Mesenchymal stem cell (in vitro differentiated cells and primary cell): ENCODE measurements at regions not wholly inside any gene's neighbourhood (a gene's known extent, or its start where the extent isn't known, plus 50 kb on each side); places are given as distances from the start of the nearest gene placed in this dataset.

Source experiments
- DNase-seq: peaks from one replicate; pipeline ENCODE4 v3.0.0-alpha.2; 2013
- H2AFZ ChIP-seq: one replicate; pipeline ENCODE4 v1.6.1; 2013; ENCODE audit warnings: low read depth, mild to moderate bottlenecking, control low read depth, inconsistent platforms, low read length, moderate library complexity
- H2AK5ac ChIP-seq: 2 replicates; pipeline ENCODE4 v1.6.1; 2013; ENCODE audit warnings: low read length, moderate library complexity, mild to moderate bottlenecking, inconsistent platforms; ENCODE audit not compliant: severe bottlenecking
- H2BK120ac ChIP-seq: one replicate; pipeline ENCODE4 v1.6.1; 2013; ENCODE audit warnings: low read depth, mild to moderate bottlenecking, inconsistent platforms, low read length, moderate library complexity
- H2BK12ac ChIP-seq, 2 experiments: one replicate each; pipeline ENCODE4 v1.6.1; 2013; ENCODE audit warnings: inconsistent platforms in 2 of 2, low read length in 2 of 2, mild to moderate bottlenecking in 2 of 2, moderate library complexity in 2 of 2, control low read depth in 1 of 2
- H2BK15ac ChIP-seq: one replicate; pipeline ENCODE4 v1.6.1; 2013; ENCODE audit warnings: mild to moderate bottlenecking, low read depth, inconsistent platforms; ENCODE audit not compliant: poor library complexity, severe bottlenecking
- H2BK5ac ChIP-seq: 2 replicates; pipeline ENCODE4 v1.6.1; 2013; ENCODE audit warnings: low read depth, mild to moderate bottlenecking, low read length, control low read depth, inconsistent platforms; ENCODE audit not compliant: poor library complexity, severe bottlenecking
- H3K14ac ChIP-seq, 2 experiments: one replicate each; pipeline ENCODE4 v1.6.1; 2013; ENCODE audit warnings: inconsistent platforms in 2 of 2, low read length in 2 of 2, control low read depth in 1 of 2, mild to moderate bottlenecking in 1 of 2, moderate library complexity in 1 of 2
- H3K18ac ChIP-seq, 2 experiments: one replicate each; pipeline ENCODE4 v1.6.1; 2013; ENCODE audit warnings: inconsistent platforms in 2 of 2, low read length in 2 of 2, control low read depth in 1 of 2, low read depth in 1 of 2, mild to moderate bottlenecking in 1 of 2
- H3K23ac ChIP-seq, 2 experiments: one replicate each; pipeline ENCODE4 v1.6.1; 2013; ENCODE audit warnings: inconsistent platforms in 2 of 2, low read length in 2 of 2, mild to moderate bottlenecking in 2 of 2, moderate library complexity in 2 of 2, control low read depth in 1 of 2
- H3K27ac ChIP-seq: 2 replicates; pipeline ENCODE4 v1.5.1; 2013; ENCODE audit warnings: mild to moderate bottlenecking, moderate library complexity, low read length, control low read depth, inconsistent platforms; ENCODE audit not compliant: poor library complexity, severe bottlenecking
- H3K27me3 ChIP-seq, 2 experiments: 2 replicates each; pipeline versions ENCODE4 v1.6.1 to v1.7.0; 2013; ENCODE audit warnings: low read length in 2 of 2, mild to moderate bottlenecking in 2 of 2, moderate library complexity in 2 of 2, control low read depth in 1 of 2, inconsistent platforms in 1 of 2; ENCODE audit not compliant: control insufficient read depth in 1 of 2, insufficient read depth in 1 of 2
- H3K36me3 ChIP-seq, 2 experiments: 2 replicates each; pipeline versions ENCODE4 v1.6.1 to v1.7.0; 2013; ENCODE audit warnings: low read length in 2 of 2, control low read depth in 1 of 2, inconsistent platforms in 1 of 2, low read depth in 1 of 2, mild to moderate bottlenecking in 1 of 2; ENCODE audit not compliant: insufficient read depth in 2 of 2, control insufficient read depth in 1 of 2
- H3K4ac ChIP-seq, 2 experiments: one replicate each; pipeline ENCODE4 v1.6.1; 2013; ENCODE audit warnings: inconsistent platforms in 2 of 2, low read length in 2 of 2, mild to moderate bottlenecking in 2 of 2, moderate library complexity in 2 of 2, control low read depth in 1 of 2, low read depth in 1 of 2
- H3K4me1 ChIP-seq: 2 replicates; pipeline ENCODE4 v1.6.1; 2013; ENCODE audit warnings: low read depth, low read length, control low read depth; ENCODE audit not compliant: control insufficient read depth, insufficient read depth
- H3K4me2 ChIP-seq: 2 replicates; pipeline ENCODE4 v1.6.1; 2013; ENCODE audit warnings: low read length, mild to moderate bottlenecking, inconsistent platforms; ENCODE audit not compliant: poor library complexity, severe bottlenecking
- H3K4me3 ChIP-seq, 2 experiments: 2 replicates each; pipeline versions ENCODE4 v1.5.1 to v1.7.0; 2013; ENCODE audit warnings: low read length in 2 of 2, mild to moderate bottlenecking in 2 of 2, control low read depth in 1 of 2, low read depth in 1 of 2; ENCODE audit not compliant: insufficient read depth in 1 of 2
- H3K79me1 ChIP-seq: replicated peaks from 2 replicates; pipeline ENCODE4 v1.6.1; 2013; ENCODE audit warnings: mild to moderate bottlenecking, control low read depth, low read length, inconsistent platforms; ENCODE audit not compliant: poor library complexity, severe bottlenecking
- H3K9ac ChIP-seq: 2 replicates; pipeline ENCODE4 v1.7.0; 2013; ENCODE audit warnings: mild to moderate bottlenecking, low read length, moderate library complexity
- H3K9me3 ChIP-seq: 2 replicates; pipeline ENCODE4 v1.7.0; 2013; ENCODE audit warnings: mild to moderate bottlenecking, low read length; ENCODE audit not compliant: control insufficient read depth
- H4K8ac ChIP-seq: one replicate; pipeline ENCODE4 v1.6.1; 2013; ENCODE audit warnings: inconsistent platforms, mild to moderate bottlenecking, low read length, moderate library complexity
- H4K91ac ChIP-seq: one replicate; pipeline ENCODE4 v1.6.1; 2013; ENCODE audit warnings: mild to moderate bottlenecking, low read length, inconsistent platforms
- WGBS: methylation state at CpG from one replicate; pipeline ENCODE4 v1.1.7; 2013; ENCODE audit warnings: mixed read lengths; 5-methylcytosine and 5-hydroxymethylcytosine counted together

DNA sequence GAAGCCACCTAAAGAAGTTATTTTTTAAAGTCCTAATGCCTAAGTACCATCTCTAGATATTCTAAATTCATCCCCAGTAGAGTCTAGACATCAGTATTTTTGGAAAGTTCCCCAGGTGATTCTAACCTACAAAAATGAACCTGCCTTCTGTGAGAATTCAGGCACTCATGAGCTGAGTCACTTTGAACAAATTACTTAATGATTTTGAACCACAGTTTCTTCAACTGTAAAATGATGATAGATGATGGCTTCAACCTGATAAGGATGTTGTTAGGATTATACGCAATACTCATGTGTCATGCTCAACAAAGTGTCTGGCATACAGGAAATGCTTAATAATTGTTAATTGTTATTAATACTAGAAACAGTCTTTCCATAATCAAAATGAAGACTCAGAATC, 82.8 kb upstream of the OR5AK2 start:
- H3K79me1 ChIP-seq = no peaks in the 10 kb centered on the region
- no peak for DNase-seq
- H2AFZ ChIP-seq = no peak overlapping the region
- H3K4me2 ChIP-seq = no peak overlapping the region
- no peak overlapping the region for H2BK5ac ChIP-seq
- H3K36me3 ChIP-seq = no peaks in the 10 kb centered on the region
- H3K9me3 ChIP-seq = no peaks in the 10 kb centered on the region
- no peak overlapping the region for H4K8ac ChIP-seq
- H3K4me1 ChIP-seq = peaks cover 3% of the 10 kb centered on the region
- no peaks in the 10 kb centered on the region for H3K27me3 ChIP-seq
- H3K4ac ChIP-seq = no peak overlapping the region
- H2AK5ac ChIP-seq = no peak overlapping the region
- H4K91ac ChIP-seq = no peak overlapping the region
- no peak overlapping the region for H2BK12ac ChIP-seq
- H3K14ac ChIP-seq = no peak overlapping the region
- no peak overlapping the region for H3K18ac ChIP-seq
- no CpG with 5 or more reads among the region's 1 CpG for WGBS
- H2BK15ac ChIP-seq = no peak overlapping the region
- H2BK120ac ChIP-seq = no peak overlapping the region
- no peak overlapping the region for H3K4me3 ChIP-seq
- no peak overlapping the region for H3K27ac ChIP-seq
- no peak overlapping the region for H3K23ac ChIP-seq
- no peak overlapping the region for H3K9ac ChIP-seq

DNA sequence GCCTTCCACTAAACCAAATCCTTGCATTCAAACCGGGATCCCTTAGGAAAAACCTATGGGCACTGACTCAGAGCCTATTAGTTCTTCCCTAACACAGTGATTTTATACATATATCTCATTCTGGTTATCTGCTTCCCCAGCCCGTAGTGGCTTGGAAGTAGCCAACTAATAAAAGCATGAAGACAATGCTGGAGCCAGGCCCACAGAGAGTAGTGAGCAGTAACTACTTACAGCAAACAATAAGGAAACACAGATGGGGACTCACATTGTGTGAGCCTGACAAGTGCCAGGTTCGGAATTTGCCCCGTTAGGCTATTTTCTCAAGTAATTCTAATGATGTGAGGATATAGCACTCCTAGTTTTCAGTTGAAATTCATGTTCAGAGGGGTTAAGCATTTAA, 83.3 kb upstream of the OR5AK2 start:
- Histone ChIP-seq H3K36me3 (no peaks in the 10 kb centered on the region), H2BK15ac (no peak overlapping the region), H3K4me1 (peaks cover 2% of the 10 kb centered on the region), H3K27ac (no peak overlapping the region), H3K4me3 (no peak overlapping the region), H2AFZ (no peak overlapping the region), H2BK12ac (no peak overlapping the region), H3K9ac (no peak overlapping the region), H2AK5ac (no peak overlapping the region), H3K23ac (no peak overlapping the region), H3K27me3 (no peaks in the 10 kb centered on the region), H3K14ac (no peak overlapping the region), H3K79me1 (no peaks in the 10 kb centered on the region), H3K4me2 (no peak overlapping the region), H2BK120ac (no peak overlapping the region), H3K18ac (no peak overlapping the region), H2BK5ac (no peak overlapping the region), H4K8ac (no peak overlapping the region), H4K91ac (no peak overlapping the region), H3K4ac (no peak overlapping the region), H3K9me3 (no peaks in the 10 kb centered on the region)
- 60% methylated on average over 4 of the region's 4 CpGs for WGBS
- DNase-seq = no peak

GRCh38 chr11:56898856-56899255, 89.9 kb upstream of the OR5AK2 start:
- Histone ChIP-seq H3K36me3 (no peaks in the 10 kb centered on the region), H2AK5ac (no peak overlapping the region), H3K4ac (no peak overlapping the region), H3K27ac (no peak overlapping the region), H3K4me3 (no peak overlapping the region), H2AFZ (no peak overlapping the region), H2BK15ac (no peak overlapping the region), H3K9ac (no peak overlapping the region), H3K18ac (no peak overlapping the region), H2BK12ac (no peak overlapping the region), H3K4me2 (no peak overlapping the region), H3K23ac (no peak overlapping the region), H3K79me1 (no peaks in the 10 kb centered on the region), H3K27me3 (peaks cover 0 to 4% of the 10 kb centered on the region in 2 experiments), H3K4me1 (no peaks in the 10 kb centered on the region), H4K91ac (no peak overlapping the region), H3K14ac (no peak overlapping the region), H2BK120ac (no peak overlapping the region), H4K8ac (no peak overlapping the region), H2BK5ac (no peak overlapping the region), H3K9me3 (no peaks in the 10 kb centered on the region)
- 84% methylated on average over 5 of the region's 5 CpGs for WGBS
- DNase-seq = no peak

GRCh38 chr11:56890584-56891305, 98.0 kb upstream of the OR5AK2 start:
- H4K8ac ChIP-seq = no peak overlapping the region
- no peak overlapping the region for H3K4me3 ChIP-seq
- H3K27ac ChIP-seq = no peak overlapping the region
- WGBS = 69% methylated on average over 9 of the region's 9 CpGs
- H3K9me3 ChIP-seq = no peaks in the 10 kb centered on the region
- H3K23ac ChIP-seq = no peak overlapping the region
- H2BK120ac ChIP-seq = no peak overlapping the region
- no peak overlapping the region for H3K4ac ChIP-seq
- H3K4me1 ChIP-seq = peaks cover 2% of the 10 kb centered on the region
- H3K4me2 ChIP-seq = no peak overlapping the region
- H2AFZ ChIP-seq = no peak overlapping the region
- DNase-seq = no peak
- H3K14ac ChIP-seq = no peak overlapping the region
- no peak overlapping the region for H2BK15ac ChIP-seq
- no peak overlapping the region for H3K18ac ChIP-seq
- H2AK5ac ChIP-seq = no peak overlapping the region
- no peak overlapping the region for H2BK5ac ChIP-seq
- H3K9ac ChIP-seq = no peak overlapping the region
- H3K79me1 ChIP-seq = no peaks in the 10 kb centered on the region
- no peak overlapping the region for H4K91ac ChIP-seq
- no peak overlapping the region for H2BK12ac ChIP-seq
- no peaks in the 10 kb centered on the region for H3K36me3 ChIP-seq
- peaks cover 0 to 4% of the 10 kb centered on the region in 2 experiments for H3K27me3 ChIP-seq
